HFFc6 (cell line): ENCODE measurements at regions not wholly inside any gene's neighbourhood (a gene's known extent, or its start where the extent isn't known, plus 50 kb on each side); places are given as distances from the start of the nearest gene placed in this dataset.
A peak's percentile ranks its signal among the peaks of the same experiment; 100 is the strongest.

Experiments used
- DNase-seq: peaks from one replicate; pipeline ENCODE4 v3.0.0-alpha.2; 2018
- H3K27ac Mint-ChIP-seq: 2 replicates; pipeline ENCODE4 v1.8.0; 2020; ENCODE audit warnings: mild to moderate bottlenecking, mixed read lengths
- H3K27me3 Mint-ChIP-seq: 2 replicates; pipeline ENCODE4 v1.8.0; 2021; ENCODE audit warnings: mild to moderate bottlenecking, moderate library complexity, mixed read lengths; ENCODE audit not compliant: insufficient read depth
- H3K36me3 Mint-ChIP-seq: 2 replicates; pipeline ENCODE4 v1.8.0; 2021; ENCODE audit warnings: low read depth, mixed read lengths
- H3K4me1 Mint-ChIP-seq: 2 replicates; pipeline ENCODE4 v1.8.0; 2020; ENCODE audit warnings: low read depth, mixed read lengths
- H3K4me3 Mint-ChIP-seq: 2 replicates; pipeline ENCODE4 v1.8.0; 2020; ENCODE audit warnings: mild to moderate bottlenecking, moderate library complexity, mixed read lengths
- H3K9me3 Mint-ChIP-seq: 2 replicates; pipeline ENCODE4 v1.8.0; 2020; ENCODE audit warnings: mild to moderate bottlenecking, mixed read lengths
- TF ChIP-seq, protein P1 (sequence below): fragments of 200-600 bp; sonication (generic); IDR thresholded peaks from 2 replicates; pipeline ENCODE4 v1.5.0; 2021; ENCODE audit warnings: antibody characterized with exemption, mild to moderate bottlenecking

DNA sequence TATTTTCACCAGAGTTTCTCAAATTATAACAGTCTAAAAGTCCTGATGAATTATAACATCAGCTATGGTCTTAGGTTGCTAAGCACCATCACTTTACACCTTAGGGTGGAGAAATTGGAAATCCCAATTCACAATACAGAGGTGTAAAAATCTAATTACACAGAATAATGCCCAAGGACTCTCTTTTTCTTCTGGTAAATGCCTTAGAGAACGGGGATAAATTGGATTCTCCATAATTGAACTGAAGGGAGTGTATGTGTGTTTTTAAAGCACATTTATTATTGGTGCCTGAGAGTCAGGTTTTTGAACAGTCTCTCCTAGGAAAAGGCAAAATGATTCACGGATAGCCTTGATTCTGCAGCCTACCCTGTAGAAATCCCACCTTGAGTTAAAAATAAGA is 66.8 kb downstream of the NIBAN1 start:
- Mint-ChIP-seq H3K9me3 (no peaks in the 10 kb centered on the region), H3K4me3 (no peak overlapping the region), H3K27me3 (no peaks in the 10 kb centered on the region)

DNA sequence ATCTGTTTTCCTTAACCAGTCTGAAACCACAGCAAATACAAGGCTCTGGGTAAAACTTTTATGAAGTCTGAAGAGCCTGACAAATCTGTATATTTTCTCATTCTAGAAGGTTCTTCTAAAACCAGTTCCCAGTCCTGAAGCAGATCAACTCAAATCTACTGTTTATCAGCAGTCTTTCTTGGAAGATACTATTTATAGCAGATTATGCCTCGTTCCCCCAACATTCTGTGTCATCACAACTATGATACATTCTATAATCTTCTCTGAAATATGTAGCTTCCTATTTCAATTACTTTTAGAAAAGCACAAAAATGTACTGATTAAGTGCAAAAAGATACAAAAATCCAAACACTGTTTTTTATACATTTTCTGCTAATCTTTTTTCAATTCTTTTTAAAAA is 67.5 kb downstream of the NIBAN1 start:
- DNase-seq: peak; percentile 27
- Mint-ChIP-seq H3K9me3 (no peaks in the 10 kb centered on the region), H3K27me3 (no peaks in the 10 kb centered on the region), H3K4me3 (no peak overlapping the region), H3K36me3 (no peaks in the 10 kb centered on the region), H3K4me1 (peaks cover 61% of the 10 kb centered on the region), H3K27ac (peak overlapping the region; percentile 51; the same call in 1 of the 2 replicates)
- TF ChIP-seq, protein P1, sequence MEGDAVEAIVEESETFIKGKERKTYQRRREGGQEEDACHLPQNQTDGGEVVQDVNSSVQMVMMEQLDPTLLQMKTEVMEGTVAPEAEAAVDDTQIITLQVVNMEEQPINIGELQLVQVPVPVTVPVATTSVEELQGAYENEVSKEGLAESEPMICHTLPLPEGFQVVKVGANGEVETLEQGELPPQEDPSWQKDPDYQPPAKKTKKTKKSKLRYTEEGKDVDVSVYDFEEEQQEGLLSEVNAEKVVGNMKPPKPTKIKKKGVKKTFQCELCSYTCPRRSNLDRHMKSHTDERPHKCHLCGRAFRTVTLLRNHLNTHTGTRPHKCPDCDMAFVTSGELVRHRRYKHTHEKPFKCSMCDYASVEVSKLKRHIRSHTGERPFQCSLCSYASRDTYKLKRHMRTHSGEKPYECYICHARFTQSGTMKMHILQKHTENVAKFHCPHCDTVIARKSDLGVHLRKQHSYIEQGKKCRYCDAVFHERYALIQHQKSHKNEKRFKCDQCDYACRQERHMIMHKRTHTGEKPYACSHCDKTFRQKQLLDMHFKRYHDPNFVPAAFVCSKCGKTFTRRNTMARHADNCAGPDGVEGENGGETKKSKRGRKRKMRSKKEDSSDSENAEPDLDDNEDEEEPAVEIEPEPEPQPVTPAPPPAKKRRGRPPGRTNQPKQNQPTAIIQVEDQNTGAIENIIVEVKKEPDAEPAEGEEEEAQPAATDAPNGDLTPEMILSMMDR: no peak

More for the DNA sequence above, 66.8 kb downstream of the NIBAN1 start:
- TF ChIP-seq, protein P1: no peak
- Mint-ChIP-seq H3K36me3 (no peaks in the 10 kb centered on the region), H3K4me1 (peaks cover 59% of the 10 kb centered on the region), H3K27ac (no peak overlapping the region)
- no peak for DNase-seq

DNA sequence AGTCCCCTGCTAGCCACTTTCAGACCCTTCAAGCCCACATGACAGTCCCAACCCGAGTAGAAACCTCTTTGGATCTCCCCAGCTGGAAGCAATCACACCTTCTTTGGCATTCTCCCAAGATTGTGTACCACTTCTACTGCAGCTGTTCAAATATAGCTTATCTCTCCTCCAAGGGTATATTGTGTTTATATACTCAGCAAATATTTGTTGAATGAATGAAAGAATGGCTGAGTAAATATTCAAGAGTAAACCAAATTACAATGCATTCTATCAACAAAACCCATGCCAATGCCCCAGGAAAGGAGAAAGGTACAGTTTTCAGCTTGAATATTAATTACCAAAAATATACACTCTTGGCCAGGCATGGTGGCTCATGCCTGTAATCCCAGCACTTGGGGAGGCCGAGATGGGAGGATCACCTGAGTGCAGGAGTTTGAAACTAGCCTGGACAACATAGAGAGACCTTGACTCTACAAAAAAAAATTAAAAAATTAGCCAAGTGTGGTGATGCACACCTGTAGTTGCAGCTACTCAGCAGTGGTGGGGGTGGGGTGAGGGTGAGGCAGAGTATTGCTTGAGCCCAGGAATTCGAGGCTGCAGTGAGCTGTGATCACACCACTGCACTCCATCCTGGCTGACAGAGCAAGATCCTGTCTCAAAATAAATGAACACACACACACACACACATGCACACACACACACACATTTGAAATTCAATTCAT is 68.5 kb downstream of the NIBAN1 start:
- peaks cover 54% of the 10 kb centered on the region for H3K4me1 Mint-ChIP-seq
- no peaks in the 10 kb centered on the region for H3K27me3 Mint-ChIP-seq
- H3K36me3 Mint-ChIP-seq: no peaks in the 10 kb centered on the region
- no peak overlapping the region for H3K27ac Mint-ChIP-seq
- H3K9me3 Mint-ChIP-seq: no peaks in the 10 kb centered on the region
- TF ChIP-seq, protein P1: no peak
- H3K4me3 Mint-ChIP-seq: no peak overlapping the region
- DNase-seq: no peak

DNA sequence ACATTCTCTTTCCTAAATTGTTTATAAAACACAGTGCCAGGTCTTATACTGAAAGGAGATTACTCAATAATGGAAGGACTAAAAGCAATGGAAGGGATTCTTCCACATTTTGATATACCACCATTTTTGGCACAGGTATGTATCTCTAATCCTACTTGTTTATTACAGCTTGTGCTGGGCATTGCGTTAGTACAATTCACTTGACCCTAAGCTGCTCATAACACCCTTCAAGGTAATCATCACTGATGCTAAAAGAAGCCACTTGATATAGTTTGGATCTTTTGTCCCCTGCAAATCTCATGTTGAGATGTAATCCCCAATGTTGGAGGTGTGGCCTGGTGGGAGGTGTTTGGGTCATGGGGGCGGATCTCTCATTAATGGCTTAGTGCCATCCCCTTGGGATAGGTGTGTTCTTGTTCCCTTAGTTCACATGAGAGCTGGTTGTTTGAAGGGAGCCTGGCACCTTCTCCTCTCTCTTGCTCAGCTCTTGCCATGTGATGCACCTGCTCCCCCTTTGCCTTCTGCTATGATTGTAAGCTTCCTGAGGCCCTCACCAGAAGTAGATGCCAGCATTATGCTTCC is 71.1 kb downstream of the NIBAN1 start:
- Mint-ChIP-seq H3K4me3 (no peak overlapping the region), H3K27me3 (no peaks in the 10 kb centered on the region), H3K27ac (no peak overlapping the region), H3K9me3 (no peaks in the 10 kb centered on the region), H3K4me1 (peaks cover 46% of the 10 kb centered on the region), H3K36me3 (no peaks in the 10 kb centered on the region; the same call in 1 of the 2 replicates)
- TF ChIP-seq, protein P1: no peak
- DNase-seq: no peak

DNA sequence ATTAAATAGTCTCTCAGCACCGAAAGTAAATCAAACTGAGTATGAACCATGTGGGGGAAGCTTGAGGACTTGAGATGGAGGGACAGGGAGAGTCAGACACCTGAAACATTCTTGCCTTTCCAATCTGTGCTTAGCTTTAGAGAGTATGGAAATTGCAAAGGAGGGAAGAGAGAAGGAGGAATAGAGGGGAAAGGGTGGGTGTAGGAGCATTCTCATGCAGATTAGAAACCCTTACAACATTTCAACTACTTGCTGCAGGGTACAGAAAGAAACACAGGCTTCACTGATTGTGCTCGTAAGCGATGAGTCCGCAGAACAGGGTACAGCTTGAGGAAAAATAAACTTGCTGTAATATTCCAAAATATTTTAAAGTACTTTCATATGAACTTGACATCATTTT is 73.8 kb downstream of the NIBAN1 start:
- Mint-ChIP-seq H3K27me3 (no peaks in the 10 kb centered on the region), H3K4me1 (peaks cover 30% of the 10 kb centered on the region), H3K9me3 (no peaks in the 10 kb centered on the region), H3K4me3 (no peak overlapping the region), H3K27ac (no peak overlapping the region), H3K36me3 (peaks cover 15% of the 10 kb centered on the region; the same call in 1 of the 2 replicates)
- TF ChIP-seq, protein P1: no peak
- no peak for DNase-seq
